Natural killer cell (primary cell): ENCODE measurements at regions not wholly inside any gene's neighbourhood (a gene's known extent, or its start where the extent isn't known, plus 50 kb on each side); places are given as distances from the start of the nearest gene placed in this dataset.

Source experiments
- ATAC-seq, 3 donors: fragments of 150-1000 bp in 2 of 3; fragments of 200-7000 bp in 1 of 3; cut with Tn5 transposase; 1 replicate in 1 of 3; 2 replicates in 2 of 3; pipeline ENCODE4 v1.10.0; 2021; ENCODE audit warnings: mild to moderate bottlenecking in 2 of 3, moderate library complexity in 2 of 3
- DNase-seq, 2 donors: peaks; one replicate each; pipeline versions ENCODE4 v3.0.0 to v3.0.0-alpha.2; 2013 to 2021; ENCODE audit warnings: mixed read lengths in 1 of 2
- H3K27ac ChIP-seq: one replicate; pipeline ENCODE4 v1.5.1; 2013; ENCODE audit warnings: mild to moderate bottlenecking, low read length
- H3K27me3 ChIP-seq: one replicate; pipeline ENCODE4 v1.6.1; 2013; ENCODE audit warnings: low read length; ENCODE audit not compliant: control insufficient read depth, insufficient read depth
- H3K36me3 ChIP-seq: one replicate; pipeline ENCODE4 v1.6.1; 2013; ENCODE audit warnings: low read length; ENCODE audit not compliant: control insufficient read depth, insufficient read depth
- H3K4me1 ChIP-seq: one replicate; pipeline ENCODE4 v1.6.1; 2013; ENCODE audit warnings: low read length; ENCODE audit not compliant: control insufficient read depth, insufficient read depth
- H3K4me3 ChIP-seq: one replicate; pipeline ENCODE4 v1.5.1; 2013; ENCODE audit warnings: low read length
- H3K9me3 ChIP-seq: one replicate; pipeline ENCODE4 v1.6.1; 2013; ENCODE audit warnings: low read length; ENCODE audit not compliant: control insufficient read depth, insufficient read depth
- H3K27ac Mint-ChIP-seq, 2 donors: one replicate each; pipeline ENCODE4 v1.8.0; 2022; ENCODE audit warnings: mild to moderate bottlenecking in 2 of 2, mixed read lengths in 2 of 2, moderate library complexity in 1 of 2
- H3K27me3 Mint-ChIP-seq, 2 donors: one replicate each; pipeline ENCODE4 v1.8.0; 2022; ENCODE audit warnings: low read depth in 2 of 2, mixed read lengths in 2 of 2
- H3K36me3 Mint-ChIP-seq: one replicate; pipeline ENCODE4 v1.8.0; 2022; ENCODE audit warnings: mixed read lengths
- H3K4me1 Mint-ChIP-seq, 2 donors: one replicate each; pipeline ENCODE4 v1.8.0; 2022; ENCODE audit warnings: mixed read lengths in 2 of 2
- H3K4me3 Mint-ChIP-seq: one replicate; pipeline ENCODE4 v1.8.0; 2022; ENCODE audit warnings: mild to moderate bottlenecking, moderate library complexity, mixed read lengths
- H3K9me3 Mint-ChIP-seq, 2 donors: one replicate each; pipeline ENCODE4 v1.8.0; 2022; ENCODE audit warnings: mixed read lengths in 2 of 2
- CTCF ChIP-seq: fragments of 200-600 bp; IDR thresholded peaks from one replicate; pipeline ENCODE4 v1.8.0; 2022; ENCODE audit warnings: antibody characterized with exemption
- WGBS: methylation state at CpG from one replicate; pipeline ENCODE4 v1.1.7; 2013; ENCODE audit warnings: missing lambda C conversion rate; ENCODE audit not compliant: insufficient coverage; 5-methylcytosine and 5-hydroxymethylcytosine counted together
- intact Hi-C: fragments of 100-400 bp; cut with micrococcal nuclease; formaldehyde crosslinking; loops from one replicate; pipeline ENCODE4 v1.14.2; 2022

DNA sequence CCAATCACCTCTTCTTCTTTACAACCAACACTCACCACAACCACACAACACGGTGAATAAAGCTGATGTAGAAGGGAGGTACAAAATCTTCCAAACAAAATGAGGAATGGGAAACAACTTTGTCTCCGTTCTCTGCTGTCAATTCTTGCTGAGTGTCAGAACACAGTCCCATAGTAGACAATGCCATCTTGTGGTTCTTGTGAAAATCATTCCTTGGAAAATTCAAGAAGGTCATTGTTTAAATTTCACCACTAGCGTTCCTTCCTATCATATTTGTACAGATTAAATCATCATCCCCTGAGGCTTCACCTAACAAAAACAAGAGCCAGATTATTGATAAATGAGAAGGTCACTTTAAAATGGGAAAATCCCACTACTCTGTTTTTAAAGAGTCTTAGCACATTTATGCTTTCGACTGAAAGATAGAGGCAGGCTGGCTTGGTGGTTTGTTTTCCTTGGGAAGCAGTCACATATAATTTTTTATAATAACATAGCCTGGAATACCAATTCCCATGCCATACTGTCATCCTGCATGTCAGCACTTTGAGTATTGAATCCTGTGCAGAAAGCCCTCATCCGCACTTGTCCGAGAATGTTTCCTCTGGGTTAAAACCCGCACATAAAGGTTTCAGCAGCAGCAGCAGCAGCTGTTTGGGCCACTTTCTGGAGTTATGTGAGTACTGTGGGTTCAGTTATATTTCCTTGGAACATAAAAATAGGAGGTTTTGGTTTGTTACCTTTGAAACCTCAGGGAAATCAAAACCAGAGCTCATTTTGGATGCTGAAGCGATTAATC is 395.0 kb upstream of the SMARCA2 start:
- no peaks in the 10 kb centered on the region for H3K36me3 Mint-ChIP-seq
- H3K4me1 Mint-ChIP-seq, result no peaks in the 10 kb centered on the region
- no peaks in the 10 kb centered on the region for H3K27me3 Mint-ChIP-seq
- no peak for ATAC-seq
- Histone ChIP-seq H3K27me3 (no peaks in the 10 kb centered on the region), H3K36me3 (no peaks in the 10 kb centered on the region), H3K9me3 (no peaks in the 10 kb centered on the region), H3K4me1 (no peaks in the 10 kb centered on the region), H3K4me3 (no peak overlapping the region), H3K27ac (no peak overlapping the region)
- intact Hi-C loops, result no loop called here
- WGBS, result 72% methylated on average over 5 of the region's 8 CpGs
- no peak overlapping the region for H3K4me3 Mint-ChIP-seq
- no peak for DNase-seq
- H3K9me3 Mint-ChIP-seq, result peaks cover 9% of the 10 kb centered on the region in 2 donors
- no peak for TF ChIP-seq CTCF
- H3K27ac Mint-ChIP-seq, result no peak overlapping the region

- Histone ChIP-seq H3K36me3 (no peaks in the 10 kb centered on the region), H3K4me1 (no peaks in the 10 kb centered on the region), H3K4me3 (no peak overlapping the region), H3K27ac (no peak overlapping the region), H3K9me3 (no peaks in the 10 kb centered on the region), H3K27me3 (no peaks in the 10 kb centered on the region)
- DNase-seq (no peak), ATAC-seq (no peak)
- H3K4me1 Mint-ChIP-seq, result no peaks in the 10 kb centered on the region
- no peaks in the 10 kb centered on the region for H3K36me3 Mint-ChIP-seq
- intact Hi-C loops, result no loop called here
- no peaks in the 10 kb centered on the region for H3K27me3 Mint-ChIP-seq
- H3K9me3 Mint-ChIP-seq, result peaks cover 0 to 4% of the 10 kb centered on the region in 2 donors
- 76% methylated on average over 2 of the region's 2 CpGs for WGBS
- no peak overlapping the region for H3K4me3 Mint-ChIP-seq
- H3K27ac Mint-ChIP-seq, result no peak overlapping the region
- TF ChIP-seq CTCF, result no peak
These were observed 377.7 kb upstream of the SMARCA2 start for GRCh38 chr9:1637401-1637800.

- Histone ChIP-seq H3K9me3 (no peaks in the 10 kb centered on the region), H3K4me1 (no peaks in the 10 kb centered on the region), H3K27ac (no peak overlapping the region), H3K4me3 (no peak overlapping the region), H3K27me3 (no peaks in the 10 kb centered on the region), H3K36me3 (no peaks in the 10 kb centered on the region)
- Mint-ChIP-seq H3K36me3 (no peaks in the 10 kb centered on the region), H3K4me1 (no peaks in the 10 kb centered on the region), H3K27ac (no peak overlapping the region), H3K27me3 (no peaks in the 10 kb centered on the region), H3K9me3 (peaks cover 0 to 4% of the 10 kb centered on the region in 2 donors), H3K4me3 (no peak overlapping the region)
- intact Hi-C loops, result no loop called here
- DNase-seq (no peak), ATAC-seq (no peak)
- WGBS, result 79% methylated on average over 5 of the region's 5 CpGs
- no peak for TF ChIP-seq CTCF
These were observed 376.0 kb upstream of the SMARCA2 start for GRCh38 chr9:1639166-1639565.

GRCh38 chr9:1647776-1648175 is 367.4 kb upstream of the SMARCA2 start:
- no peaks in the 10 kb centered on the region for H3K4me1 ChIP-seq
- intact Hi-C loops, result no loop called here
- no peaks in the 10 kb centered on the region for H3K27me3 ChIP-seq
- no peak overlapping the region for H3K4me3 Mint-ChIP-seq
- no peaks in the 10 kb centered on the region for H3K36me3 ChIP-seq
- no peaks in the 10 kb centered on the region for H3K36me3 Mint-ChIP-seq
- no peaks in the 10 kb centered on the region for H3K27me3 Mint-ChIP-seq
- H3K9me3 ChIP-seq, result no peaks in the 10 kb centered on the region
- TF ChIP-seq CTCF, result no peak
- WGBS, result 46% methylated on average over 1 of the region's 1 CpG
- H3K27ac ChIP-seq, result no peak overlapping the region
- no peaks in the 10 kb centered on the region for H3K4me1 Mint-ChIP-seq
- no peak for DNase-seq
- H3K9me3 Mint-ChIP-seq, result peaks cover 0 to 7% of the 10 kb centered on the region in 2 donors
- no peak overlapping the region for H3K4me3 ChIP-seq
- H3K27ac Mint-ChIP-seq, result no peak overlapping the region
- no peak for ATAC-seq
